Adrenal gland (tissue), 9 donors: ENCODE measurements at regions not wholly inside any gene's neighbourhood (a gene's known extent, or its start where the extent isn't known, plus 50 kb on each side); places are given as distances from the start of the nearest gene placed in this dataset.

Experiments used
- DNase-seq, 7 donors: peaks; one replicate each; pipeline ENCODE4 v3.0.0-alpha.2; 2019 to 2020
- H3K27ac ChIP-seq, 5 donors: fragments of 200-600 bp; sonication (generic) in 4 of 5; 1 replicate in 3 of 5; 2 replicates in 2 of 5; pipeline versions ENCODE4 v1.5.1 to v1.8.0; 2016 to 2020; ENCODE audit warnings: mild to moderate bottlenecking in 1 of 5
- H3K27me3 ChIP-seq: fragments of 200-600 bp; 2 replicates; pipeline ENCODE4 v1.8.0; 2021
- H3K36me3 ChIP-seq, 2 donors: fragments of 200-600 bp; replicated peaks in 1 of 2; 1 replicate in 1 of 2; 2 replicates in 1 of 2; pipeline versions ENCODE4 v1.5.1 to v1.8.0; 2018 to 2022
- H3K4me1 ChIP-seq, 2 donors: fragments of 200-600 bp; replicated peaks in 1 of 2; 1 replicate in 1 of 2; 2 replicates in 1 of 2; pipeline versions ENCODE4 v1.5.1 to v1.8.0; 2018 to 2021
- H3K4me3 ChIP-seq, 4 donors: fragments of 200-600 bp; sonication (generic) in 3 of 4; one replicate each; pipeline ENCODE4 v1.5.1; 2016 to 2018
- H3K9me3 ChIP-seq, 3 donors: fragments of 200-600 bp; sonication (generic) in 1 of 3; replicated peaks in 1 of 3; 1 replicate in 2 of 3; 2 replicates in 1 of 3; pipeline versions ENCODE4 v1.5.1 to v1.8.0; 2016 to 2021
- POLR2A ChIP-seq, 2 donors: fragments of 450-650 bp; IDR thresholded peaks; one replicate each; pipeline ENCODE4 v1.6.1; 2017; ENCODE audit warnings: antibody characterized with exemption in 2 of 2, mild to moderate bottlenecking in 2 of 2, moderate library complexity in 1 of 2
- WGBS, 4 donors: extraction: QIAGEN DNeasy Blood & Tissue Kit in 2 of 4; methylation state at CpG; one replicate each; pipeline versions ENCODE4 v1.1.5 to v1.1.7; 2013 to 2017; 5-methylcytosine and 5-hydroxymethylcytosine counted together
- intact Hi-C, 2 donors: fragments of 100-400 bp; cut with DNase I; formaldehyde crosslinking; loops; one replicate each; pipeline versions ENCODE4 v1.14.1 to v1.15.0; 2022 to 2023
- TF ChIP-seq, protein P1 (sequence below), 6 experiments: fragments of 450-650 bp in 4 of 6; fragments of 200-600 bp in 2 of 6; sonication (generic) in 1 of 6; IDR thresholded peaks; 1 replicate in 5 of 6; 2 replicates in 1 of 6; pipeline versions ENCODE4 v1.5.1 to v1.8.0; 2016 to 2021; ENCODE audit warnings: antibody characterized with exemption in 6 of 6, mild to moderate bottlenecking in 2 of 6, moderate library complexity in 1 of 6
- donor health status: healthy with polysubstance abuse.
- donor health status: Bipolar disorder and iron deficiency.
- donor health status: DM: yes; HTN: yes; CAD: no.
- donor health status: DM: no; HTN: no; CAD: no.
- donor health status: DM: no; HTN: no; CAD: no.

- no peak overlapping the region for H3K4me3 ChIP-seq
- intact Hi-C loops, result no loop called here
- no peaks in the 10 kb centered on the region for H3K4me1 ChIP-seq
- no peaks in the 10 kb centered on the region for H3K27me3 ChIP-seq
- no peaks in the 10 kb centered on the region for H3K9me3 ChIP-seq
- no peak for DNase-seq
- no peak overlapping the region for H3K27ac ChIP-seq
- TF ChIP-seq, protein P1, sequence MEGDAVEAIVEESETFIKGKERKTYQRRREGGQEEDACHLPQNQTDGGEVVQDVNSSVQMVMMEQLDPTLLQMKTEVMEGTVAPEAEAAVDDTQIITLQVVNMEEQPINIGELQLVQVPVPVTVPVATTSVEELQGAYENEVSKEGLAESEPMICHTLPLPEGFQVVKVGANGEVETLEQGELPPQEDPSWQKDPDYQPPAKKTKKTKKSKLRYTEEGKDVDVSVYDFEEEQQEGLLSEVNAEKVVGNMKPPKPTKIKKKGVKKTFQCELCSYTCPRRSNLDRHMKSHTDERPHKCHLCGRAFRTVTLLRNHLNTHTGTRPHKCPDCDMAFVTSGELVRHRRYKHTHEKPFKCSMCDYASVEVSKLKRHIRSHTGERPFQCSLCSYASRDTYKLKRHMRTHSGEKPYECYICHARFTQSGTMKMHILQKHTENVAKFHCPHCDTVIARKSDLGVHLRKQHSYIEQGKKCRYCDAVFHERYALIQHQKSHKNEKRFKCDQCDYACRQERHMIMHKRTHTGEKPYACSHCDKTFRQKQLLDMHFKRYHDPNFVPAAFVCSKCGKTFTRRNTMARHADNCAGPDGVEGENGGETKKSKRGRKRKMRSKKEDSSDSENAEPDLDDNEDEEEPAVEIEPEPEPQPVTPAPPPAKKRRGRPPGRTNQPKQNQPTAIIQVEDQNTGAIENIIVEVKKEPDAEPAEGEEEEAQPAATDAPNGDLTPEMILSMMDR (IDR thresholded peaks at IDR 0.05), result no peak
- H3K36me3 ChIP-seq, result no peaks in the 10 kb centered on the region
These were observed 582.1 kb upstream of the JAG1 start for GRCh38 chr20:11255860-11256259.

GRCh38 chr20:11260611-11261010 lies 586.8 kb upstream of the JAG1 start:
- intact Hi-C loops, result no loop called here
- Histone ChIP-seq H3K9me3 (no peaks in the 10 kb centered on the region), H3K27ac (no peak overlapping the region), H3K4me3 (no peak overlapping the region), H3K4me1 (no peaks in the 10 kb centered on the region), H3K36me3 (no peaks in the 10 kb centered on the region), H3K27me3 (no peaks in the 10 kb centered on the region)
- TF ChIP-seq, protein P1 (IDR thresholded peaks at IDR 0.05), result no peak
- TF ChIP-seq POLR2A (IDR thresholded peaks at IDR 0.05), result no peak
- WGBS, 4 donors, result 79 to 90% (median 86%) methylated on average over 3 of the region's 3 CpGs
- DNase-seq, result no peak

DNA sequence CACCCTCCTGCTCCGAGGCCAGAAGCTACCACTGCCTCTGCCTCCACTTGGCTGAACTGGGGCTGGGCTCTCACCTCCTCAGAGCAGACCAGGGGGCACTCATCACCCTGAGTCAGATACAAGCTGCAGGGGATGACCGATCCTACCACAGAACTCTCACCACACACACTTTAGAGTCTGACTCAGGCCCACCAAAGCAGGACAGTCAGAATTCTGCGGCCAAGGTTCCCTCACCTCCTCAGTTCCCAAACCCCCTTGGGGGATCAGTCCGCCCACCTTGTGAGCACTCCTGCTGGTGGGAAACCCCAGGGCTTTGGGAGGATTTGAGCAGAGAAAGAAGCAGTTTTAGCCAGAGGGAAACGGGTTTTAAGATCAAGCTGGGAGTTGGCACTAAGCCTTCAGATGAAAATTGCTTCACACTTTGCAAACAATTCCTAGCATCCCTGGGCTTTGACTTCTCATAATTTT lies 587.8 kb upstream of the JAG1 start:
- TF ChIP-seq, protein P1 (IDR thresholded peaks at IDR 0.05), result no peak
- TF ChIP-seq POLR2A (IDR thresholded peaks at IDR 0.05), result no peak

GRCh38 chr20:11266571-11266970 lies 592.8 kb upstream of the JAG1 start:
- H3K9me3 ChIP-seq, result no peaks in the 10 kb centered on the region
- intact Hi-C loops, result no loop called here
- TF ChIP-seq, protein P1 (IDR thresholded peaks at IDR 0.05), result no peak
- no peak for TF ChIP-seq POLR2A (IDR thresholded peaks at IDR 0.05)
- H3K27me3 ChIP-seq, result no peaks in the 10 kb centered on the region
- WGBS, 4 donors, result 81 to 90% (median 86%) methylated on average over 3 of the region's 3 CpGs
- peaks cover 11 to 13% of the 10 kb centered on the region in 2 donors for H3K4me1 ChIP-seq
- no peak overlapping the region for H3K4me3 ChIP-seq
- H3K36me3 ChIP-seq, result no peaks in the 10 kb centered on the region
- DNase-seq, result no peak
- no peak overlapping the region for H3K27ac ChIP-seq

More for the DNA sequence above, 587.8 kb upstream of the JAG1 start:
- intact Hi-C loops, result no loop called here
- no peak overlapping the region for H3K4me3 ChIP-seq
- no peaks in the 10 kb centered on the region for H3K27me3 ChIP-seq
- H3K27ac ChIP-seq, result no peak overlapping the region
- H3K4me1 ChIP-seq, result no peaks in the 10 kb centered on the region
- H3K9me3 ChIP-seq, result no peaks in the 10 kb centered on the region
- WGBS, 4 donors, result 82 to 92% (median 85%) methylated on average over 5 of the region's 5 CpGs
- no peak for DNase-seq
- H3K36me3 ChIP-seq, result no peaks in the 10 kb centered on the region
